Hematopoietic multipotent progenitor cell treated with erythropoietin and hydrocortisone succinate and interleukin-3 and kit ligand, for 15 days (in vitro differentiated cells): ENCODE measurements at regions not wholly inside any gene's neighbourhood (a gene's known extent, or its start where the extent isn't known, plus 50 kb on each side); places are given as distances from the start of the nearest gene placed in this dataset.

Source experiments
- DNase-seq: peaks from one replicate; pipeline ENCODE4 v3.0.0-alpha.2; 2015; ENCODE audit warnings: low spot score

- no peak for DNase-seq
These were observed 113.3 kb downstream of the LINC00237 start for GRCh38 chr20:20992686-20993360.

- DNase-seq, result no peak
These were observed 113.9 kb downstream of the LINC00237 start for GRCh38 chr20:20992277-20992676.

- no peak for DNase-seq
These were observed 117.1 kb downstream of the LINC00237 start for GRCh38 chr20:20989081-20989480.

GRCh38 chr20:20979934-20980333, 126.2 kb downstream of the LINC00237 start:
- no peak for DNase-seq

GRCh38 chr20:20977786-20978185, 128.4 kb downstream of the LINC00237 start:
- no peak for DNase-seq

- no peak for DNase-seq
These were observed 133.7 kb downstream of the LINC00237 start for GRCh38 chr20:20972490-20972889.

- DNase-seq, result no peak
These were observed 134.3 kb downstream of the LINC00237 start for GRCh38 chr20:20971810-20972209.

- no peak for DNase-seq
These were observed 135.3 kb downstream of the LINC00237 start for GRCh38 chr20:20970841-20971240.

- no peak for DNase-seq
These were observed 136.4 kb downstream of the LINC00237 start for GRCh38 chr20:20969701-20970280.

GRCh38 chr20:20967564-20968184, 138.5 kb downstream of the LINC00237 start:
- no peak for DNase-seq

GRCh38 chr20:20966171-20966570, 140.0 kb downstream of the LINC00237 start:
- DNase-seq, result no peak

- no peak for DNase-seq
These were observed 147.0 kb downstream of the LINC00237 start for GRCh38 chr20:20959031-20959755.

- no peak for DNase-seq
These were observed 149.6 kb downstream of the LINC00237 start for GRCh38 chr20:20956513-20956931.

- no peak for DNase-seq
These were observed 150.3 kb downstream of the LINC00237 start for GRCh38 chr20:20955892-20956291.

GRCh38 chr20:20953738-20954618, 152.2 kb downstream of the LINC00237 start:
- DNase-seq, result peak; percentile 25

- no peak for DNase-seq
These were observed 155.5 kb downstream of the LINC00237 start for GRCh38 chr20:20950620-20951019.

GRCh38 chr20:20946122-20946759, 159.9 kb downstream of the LINC00237 start:
- DNase-seq, result peak; percentile 74

GRCh38 chr20:20941468-20941889, 164.7 kb downstream of the LINC00237 start:
- no peak for DNase-seq

- no peak for DNase-seq
These were observed 167.2 kb downstream of the LINC00237 start for GRCh38 chr20:20939006-20939405.

GRCh38 chr20:20938599-20938998, 167.6 kb downstream of the LINC00237 start:
- no peak for DNase-seq

GRCh38 chr20:20938131-20938530, 168.0 kb downstream of the LINC00237 start:
- DNase-seq, result no peak
